ENCODE measurements at regions not wholly inside any gene's neighbourhood (a gene's known extent, or its start where the extent isn't known, plus 50 kb on each side); places are given as distances from the start of the nearest gene placed in this dataset.
"Not testable (repeated sequence)": the region's sequence is repeated elsewhere in the genome, so short reads cannot be mapped to it uniquely, and the experiment has no call there.

DNA sequence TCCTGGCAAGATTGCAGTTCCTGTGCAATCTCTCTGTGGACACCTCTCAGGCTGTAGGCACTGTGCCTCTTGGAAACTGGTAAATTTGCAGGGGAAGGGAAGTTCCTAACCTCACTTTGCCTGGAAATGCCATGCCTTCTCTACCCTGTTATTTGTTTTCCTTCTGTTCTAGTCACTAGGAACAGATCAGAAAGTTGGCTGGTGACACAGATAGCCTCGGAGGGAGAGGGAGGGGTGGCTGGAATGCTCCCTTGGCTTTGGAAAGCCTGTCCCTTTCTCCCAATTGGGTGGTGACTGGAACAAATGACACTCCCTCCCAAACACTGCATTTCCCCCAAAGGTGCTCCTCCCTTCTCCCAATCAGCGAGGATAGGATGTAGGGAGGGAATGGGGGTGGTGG is 131.5 kb upstream of the F13A1 start:
- no peak overlapping the region for H3K4me3 ChIP-seq
- TF ChIP-seq, protein P1, sequence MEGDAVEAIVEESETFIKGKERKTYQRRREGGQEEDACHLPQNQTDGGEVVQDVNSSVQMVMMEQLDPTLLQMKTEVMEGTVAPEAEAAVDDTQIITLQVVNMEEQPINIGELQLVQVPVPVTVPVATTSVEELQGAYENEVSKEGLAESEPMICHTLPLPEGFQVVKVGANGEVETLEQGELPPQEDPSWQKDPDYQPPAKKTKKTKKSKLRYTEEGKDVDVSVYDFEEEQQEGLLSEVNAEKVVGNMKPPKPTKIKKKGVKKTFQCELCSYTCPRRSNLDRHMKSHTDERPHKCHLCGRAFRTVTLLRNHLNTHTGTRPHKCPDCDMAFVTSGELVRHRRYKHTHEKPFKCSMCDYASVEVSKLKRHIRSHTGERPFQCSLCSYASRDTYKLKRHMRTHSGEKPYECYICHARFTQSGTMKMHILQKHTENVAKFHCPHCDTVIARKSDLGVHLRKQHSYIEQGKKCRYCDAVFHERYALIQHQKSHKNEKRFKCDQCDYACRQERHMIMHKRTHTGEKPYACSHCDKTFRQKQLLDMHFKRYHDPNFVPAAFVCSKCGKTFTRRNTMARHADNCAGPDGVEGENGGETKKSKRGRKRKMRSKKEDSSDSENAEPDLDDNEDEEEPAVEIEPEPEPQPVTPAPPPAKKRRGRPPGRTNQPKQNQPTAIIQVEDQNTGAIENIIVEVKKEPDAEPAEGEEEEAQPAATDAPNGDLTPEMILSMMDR (IDR thresholded peaks at IDR 0.05), result no peak
- peak overlapping the region in 1 of 2 donors; percentile 31 for H3K27ac ChIP-seq
- DNase-seq (ENCODE audit: low spot score), result no peak

DNA sequence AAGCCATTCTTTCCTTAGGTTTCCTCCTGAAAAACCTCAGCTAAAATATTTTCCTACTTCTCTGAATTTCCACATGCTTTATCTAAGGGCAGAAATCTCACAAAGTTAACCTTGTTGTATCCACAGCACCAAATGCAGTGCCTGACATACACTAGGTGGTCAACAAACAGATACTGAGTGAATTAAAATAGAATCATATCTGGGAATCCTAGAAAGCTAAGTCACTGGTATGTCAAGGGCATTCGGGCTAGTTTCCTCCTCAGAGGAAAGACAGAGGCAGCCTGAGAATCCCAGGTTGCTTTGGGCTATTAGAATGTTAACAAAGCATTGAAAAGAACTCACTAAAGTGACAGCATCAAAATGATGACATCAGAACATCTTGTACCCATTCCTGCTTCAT is 132.7 kb upstream of the F13A1 start:
- TF ChIP-seq, protein P1 (IDR thresholded peaks at IDR 0.05), result no peak
- H3K27ac ChIP-seq, result no peak overlapping the region
- no peak for DNase-seq (ENCODE audit: low spot score)
- no peak overlapping the region for H3K4me3 ChIP-seq

DNA sequence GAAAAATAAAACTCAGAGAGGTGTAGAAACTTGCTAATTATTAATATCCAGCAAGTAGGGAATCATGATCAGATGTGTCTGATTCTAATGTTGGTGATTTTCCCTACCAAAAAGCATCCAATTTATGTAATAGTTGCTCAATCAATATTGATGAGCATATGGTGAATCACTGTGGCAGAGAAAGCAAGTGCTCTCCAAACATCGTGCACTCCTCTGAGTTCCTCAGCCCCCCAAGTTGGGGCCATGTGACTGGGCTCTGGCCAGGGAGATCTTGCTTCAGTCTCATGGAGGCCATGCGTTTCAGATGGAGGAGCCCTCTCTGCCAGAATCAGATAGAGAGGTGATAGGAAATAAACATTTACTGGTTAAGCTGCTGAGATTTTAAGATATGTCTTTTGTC is 133.2 kb upstream of the LY86 start:
- no peak for DNase-seq (ENCODE audit: low spot score)
- no peak overlapping the region for H3K4me3 ChIP-seq
- H3K27ac ChIP-seq, result no peak overlapping the region
- TF ChIP-seq, protein P1 (IDR thresholded peaks at IDR 0.05), result no peak

DNA sequence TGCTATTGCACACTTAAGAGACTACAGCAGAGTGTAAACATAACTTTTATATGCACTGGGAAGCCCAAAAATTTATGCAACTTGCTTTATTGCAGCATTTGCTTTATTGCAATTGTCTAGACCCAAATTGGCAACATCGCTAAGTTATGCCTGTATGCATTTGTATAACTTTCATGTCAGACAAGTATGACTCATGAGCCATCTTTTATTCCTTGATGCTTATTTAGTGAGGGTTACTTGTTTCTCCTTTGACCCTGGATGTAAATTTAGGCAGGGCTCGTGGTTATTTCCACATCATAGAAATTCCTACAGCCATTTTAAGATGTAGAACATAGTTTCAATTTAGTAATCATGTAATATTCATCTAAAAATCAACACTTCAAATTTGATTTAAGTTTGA is 130.3 kb upstream of the LY86 start:
- H3K4me3 ChIP-seq, result no peak overlapping the region

DNA sequence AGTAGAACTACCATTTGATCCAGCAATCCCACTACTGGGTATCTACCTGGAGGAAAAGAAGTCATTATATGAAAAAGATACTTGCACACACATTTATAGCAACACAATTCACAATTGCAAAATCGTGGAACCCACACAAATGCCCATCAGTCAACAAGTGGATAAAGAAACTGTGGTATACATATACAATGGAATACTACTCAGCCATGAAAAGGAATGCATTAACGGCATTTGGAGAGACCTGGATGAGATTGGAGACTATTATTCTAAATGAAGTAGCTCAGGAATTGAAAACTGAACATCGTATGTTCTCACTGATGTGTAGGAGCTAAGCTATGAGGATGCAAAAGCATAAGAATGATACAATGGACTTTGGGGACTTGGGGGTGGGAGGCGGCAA is 128.6 kb upstream of the LY86 start:
- DNase-seq (ENCODE audit: low spot score); H3K27ac ChIP-seq; H3K4me3 ChIP-seq: not testable (repeated sequence)

More for the DNA sequence above, 130.3 kb upstream of the LY86 start:
- no peak overlapping the region for H3K27ac ChIP-seq
- TF ChIP-seq, protein P1 (IDR thresholded peaks at IDR 0.05), result no peak
- no peak for DNase-seq (ENCODE audit: low spot score)

DNA sequence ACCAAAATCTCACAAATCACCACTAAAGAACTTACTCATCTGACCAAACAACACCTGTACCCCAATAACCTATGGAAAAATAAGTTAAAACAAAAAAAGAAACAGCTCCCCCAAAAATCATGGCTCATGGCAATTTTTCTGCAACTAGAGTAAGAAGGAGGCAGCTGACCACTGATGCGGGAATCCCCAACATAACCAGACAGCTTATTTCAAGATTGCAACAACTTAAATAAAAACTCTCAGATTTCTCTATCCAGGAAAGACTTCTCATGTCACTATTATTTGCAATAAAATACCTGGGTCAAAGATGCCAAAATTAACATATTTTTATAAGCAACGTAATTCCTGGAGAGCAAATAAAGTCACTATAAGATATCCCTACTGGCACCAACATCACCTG is 128.1 kb upstream of the LY86 start:
- DNase-seq (ENCODE audit: low spot score), result no peak
- TF ChIP-seq, protein P1 (IDR thresholded peaks at IDR 0.05), result no peak
- Histone ChIP-seq H3K4me3 (no peak overlapping the region), H3K27ac (no peak overlapping the region)

DNA sequence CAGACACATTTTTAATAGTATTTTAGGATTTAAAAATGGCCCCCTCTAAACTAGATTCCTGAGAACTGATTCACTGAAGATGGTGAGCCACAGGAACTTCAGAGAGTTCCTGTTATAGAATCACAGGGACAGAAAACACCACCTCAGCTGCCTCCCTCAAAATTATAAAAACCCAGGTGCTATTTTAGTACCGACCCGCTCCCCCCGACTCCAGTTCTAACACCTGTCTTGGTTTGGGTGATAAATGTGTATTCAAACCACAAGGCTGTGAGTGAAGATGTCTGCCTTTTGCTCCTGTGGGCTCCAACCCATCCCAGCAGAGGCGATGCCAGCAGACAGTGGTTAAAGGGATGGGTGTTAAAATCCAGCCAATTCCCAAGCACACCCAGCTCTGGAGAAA is 127.4 kb upstream of the LY86 start:
- H3K4me3 ChIP-seq, result no peak overlapping the region
- TF ChIP-seq, protein P1 (IDR thresholded peaks at IDR 0.05), result no peak
- no peak overlapping the region for H3K27ac ChIP-seq
- DNase-seq (ENCODE audit: low spot score), result no peak

Measured in coronary artery (tissue), 2 donors.